GM12864 (cell line): ENCODE measurements at regions not wholly inside any gene's neighbourhood (a gene's known extent, or its start where the extent isn't known, plus 50 kb on each side); places are given as distances from the start of the nearest gene placed in this dataset.

Experiments
- DNase-seq: peaks from one replicate; pipeline ENCODE4 v3.0.0-alpha.2; 2011; ENCODE audit warnings: low read depth
- H3K4me3 ChIP-seq: 2 replicates; pipeline ENCODE4 v1.5.1; 2011; ENCODE audit warnings: mild to moderate bottlenecking, low read depth, low read length, control low read depth
- CTCF ChIP-seq: IDR thresholded peaks from 2 replicates; pipeline ENCODE4 v1.5.1; 2011; ENCODE audit warnings: low read depth, mild to moderate bottlenecking, moderate library complexity, low read length, control low read depth, inconsistent platforms; ENCODE audit errors: missing control alignments

GRCh38 chr15:69727121-69727924 is 274.7 kb downstream of the RPLP1 start:
- TF ChIP-seq CTCF = no peak
- DNase-seq = no peak
- H3K4me3 ChIP-seq = no peak overlapping the region

- TF ChIP-seq CTCF = peak; percentile 88
- no peak for DNase-seq
- no peak overlapping the region for H3K4me3 ChIP-seq
Measured at GRCh38 chr15:69729167-69729748, 276.6 kb downstream of the RPLP1 start.

- no peak for TF ChIP-seq CTCF
- no peak for DNase-seq
- H3K4me3 ChIP-seq = no peak overlapping the region
Measured at GRCh38 chr15:69730281-69731080, 277.9 kb downstream of the RPLP1 start.

- DNase-seq = no peak
- TF ChIP-seq CTCF = no peak
- H3K4me3 ChIP-seq = no peak overlapping the region
Measured at GRCh38 chr15:69731081-69731330, 278.4 kb downstream of the RPLP1 start.

GRCh38 chr15:69731581-69731980 is 279.0 kb downstream of the RPLP1 start:
- TF ChIP-seq CTCF = no peak

GRCh38 chr15:69732133-69732532 is 279.5 kb downstream of the RPLP1 start:
- no peak for TF ChIP-seq CTCF

More at GRCh38 chr15:69731581-69731980, 279.0 kb downstream of the RPLP1 start:
- no peak overlapping the region for H3K4me3 ChIP-seq
- no peak for DNase-seq

More at GRCh38 chr15:69732133-69732532, 279.5 kb downstream of the RPLP1 start:
- no peak overlapping the region for H3K4me3 ChIP-seq
- DNase-seq = no peak
